ENCODE measurements at regions not wholly inside any gene's neighbourhood (a gene's known extent, or its start where the extent isn't known, plus 50 kb on each side); places are given as distances from the start of the nearest gene placed in this dataset.
"Not testable (repeated sequence)": the region's sequence is repeated elsewhere in the genome, so short reads cannot be mapped to it uniquely, and the experiment has no call there.

- DNase-seq, result no peak
- H3K4me3 ChIP-seq (ENCODE audit: insufficient read depth, low read depth, low read length), result no peak overlapping the region
- no peaks in the 10 kb centered on the region for H3K27me3 ChIP-seq (ENCODE audit: control insufficient read depth, insufficient read depth, low read length)
- H3K36me3 ChIP-seq (replicated peaks; ENCODE audit: control insufficient read depth, insufficient read depth, low read length), result no peaks in the 10 kb centered on the region
Measured at GRCh38 chr5:82889088-82889487, 188.1 kb downstream of the TMEM167A start.

GRCh38 chr5:82886911-82887310 lies 190.3 kb downstream of the TMEM167A start:
- Histone ChIP-seq H3K4me3 (ENCODE audit: insufficient read depth, low read depth, low read length) (no peak overlapping the region), H3K36me3 (replicated peaks; ENCODE audit: control insufficient read depth, insufficient read depth, low read length) (no peaks in the 10 kb centered on the region), H3K27me3 (ENCODE audit: control insufficient read depth, insufficient read depth, low read length) (no peaks in the 10 kb centered on the region)
- no peak for DNase-seq

DNA sequence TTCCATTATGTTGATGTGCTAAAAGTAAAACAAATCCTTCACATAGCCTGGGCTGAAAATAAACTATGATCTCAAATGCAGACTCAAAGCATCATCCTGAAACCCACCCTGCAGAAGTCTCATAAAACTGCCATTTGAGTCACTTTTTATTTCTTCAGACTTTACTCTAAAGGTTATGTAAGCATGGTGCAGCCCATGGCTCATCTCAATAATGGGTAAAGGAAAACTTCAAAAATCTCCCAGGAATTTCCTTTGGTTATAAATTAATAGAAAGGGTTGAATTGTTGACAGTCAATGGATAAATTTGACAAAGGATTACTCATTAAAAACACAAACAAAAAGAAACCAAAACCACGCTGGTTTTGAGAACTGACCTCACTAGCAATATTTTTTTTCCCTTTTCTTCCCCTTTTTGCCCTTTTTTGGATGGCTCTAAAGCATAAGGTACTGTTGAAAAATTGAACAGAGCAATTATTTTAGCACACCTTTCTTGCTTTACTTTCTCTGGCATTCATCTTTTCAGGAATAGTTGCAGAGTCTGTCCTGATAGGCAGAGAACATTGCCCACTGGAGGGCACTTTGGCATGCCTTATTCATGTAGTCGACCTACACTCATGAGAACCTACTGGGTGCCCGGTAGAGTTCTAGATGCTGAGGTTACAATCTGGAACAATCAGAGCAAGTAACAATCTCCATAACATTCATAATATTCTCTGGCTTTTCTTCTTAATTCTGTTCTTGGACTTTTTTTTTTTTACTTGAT lies 191.4 kb downstream of the TMEM167A start:
- Histone ChIP-seq H3K27me3 (ENCODE audit: control insufficient read depth, insufficient read depth, low read length) (no peaks in the 10 kb centered on the region), H3K4me3 (ENCODE audit: insufficient read depth, low read depth, low read length) (no peak overlapping the region), H3K36me3 (replicated peaks; ENCODE audit: control insufficient read depth, insufficient read depth, low read length) (no peaks in the 10 kb centered on the region)
- DNase-seq, result no peak

DNA sequence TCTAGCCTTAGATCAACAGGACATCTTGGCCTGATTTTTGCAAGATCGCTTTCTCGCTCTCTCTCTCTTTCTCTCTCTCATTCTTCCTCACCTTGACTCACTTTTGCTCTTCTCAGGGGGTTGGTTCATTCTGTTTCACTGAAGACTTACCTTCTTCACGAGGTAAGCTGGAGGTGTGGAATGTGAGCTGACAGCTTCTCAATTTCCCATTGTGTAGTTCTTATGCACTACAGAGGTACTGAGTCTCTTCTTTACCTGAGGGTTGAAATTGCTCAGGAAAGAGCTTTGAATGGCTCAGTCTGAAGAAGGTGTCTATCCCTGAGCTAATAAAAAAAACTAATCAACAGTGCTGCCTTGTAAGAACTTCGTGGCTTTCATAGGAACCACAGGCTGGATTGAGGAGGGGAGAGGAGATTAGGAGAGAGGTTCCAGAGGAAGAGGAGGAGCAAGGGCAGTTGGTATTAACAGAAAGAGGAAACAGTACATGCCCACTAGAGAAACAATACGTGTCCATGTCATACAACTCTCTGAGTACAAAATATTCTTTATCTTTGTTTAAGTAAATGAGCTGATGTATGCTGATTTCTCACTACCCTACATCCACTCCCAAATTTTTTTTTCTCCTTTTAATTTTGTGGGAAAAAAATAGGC lies 192.2 kb downstream of the TMEM167A start:
- Histone ChIP-seq H3K4me3 (ENCODE audit: insufficient read depth, low read depth, low read length) (no peak overlapping the region), H3K27me3 (ENCODE audit: control insufficient read depth, insufficient read depth, low read length) (no peaks in the 10 kb centered on the region), H3K36me3 (replicated peaks; ENCODE audit: control insufficient read depth, insufficient read depth, low read length) (no peaks in the 10 kb centered on the region)
- DNase-seq, result no peak

DNA sequence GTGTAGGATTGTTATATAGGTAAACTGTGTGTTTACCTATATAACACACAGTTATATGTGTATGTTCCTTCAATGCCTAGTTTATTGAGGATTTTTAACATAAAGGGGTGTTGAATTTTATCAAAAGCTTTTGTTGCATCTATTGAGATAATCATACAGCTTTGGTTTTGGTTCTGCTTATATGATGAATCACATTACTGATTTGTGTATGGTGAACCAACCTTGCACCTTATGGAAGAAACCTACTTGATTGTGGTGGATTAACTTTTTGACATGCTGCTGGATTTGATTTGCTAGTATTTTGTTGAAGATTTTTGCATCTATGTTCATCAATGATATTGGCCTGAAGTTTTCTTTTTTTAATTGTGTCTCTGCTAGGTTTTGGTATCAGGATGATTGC lies 194.9 kb downstream of the TMEM167A start:
- Histone ChIP-seq H3K27me3 (ENCODE audit: control insufficient read depth, insufficient read depth, low read length) (no peaks in the 10 kb centered on the region), H3K4me3 (ENCODE audit: insufficient read depth, low read depth, low read length) (no peak overlapping the region), H3K36me3 (replicated peaks; ENCODE audit: control insufficient read depth, insufficient read depth, low read length) (no peaks in the 10 kb centered on the region)
- DNase-seq, result no peak

DNA sequence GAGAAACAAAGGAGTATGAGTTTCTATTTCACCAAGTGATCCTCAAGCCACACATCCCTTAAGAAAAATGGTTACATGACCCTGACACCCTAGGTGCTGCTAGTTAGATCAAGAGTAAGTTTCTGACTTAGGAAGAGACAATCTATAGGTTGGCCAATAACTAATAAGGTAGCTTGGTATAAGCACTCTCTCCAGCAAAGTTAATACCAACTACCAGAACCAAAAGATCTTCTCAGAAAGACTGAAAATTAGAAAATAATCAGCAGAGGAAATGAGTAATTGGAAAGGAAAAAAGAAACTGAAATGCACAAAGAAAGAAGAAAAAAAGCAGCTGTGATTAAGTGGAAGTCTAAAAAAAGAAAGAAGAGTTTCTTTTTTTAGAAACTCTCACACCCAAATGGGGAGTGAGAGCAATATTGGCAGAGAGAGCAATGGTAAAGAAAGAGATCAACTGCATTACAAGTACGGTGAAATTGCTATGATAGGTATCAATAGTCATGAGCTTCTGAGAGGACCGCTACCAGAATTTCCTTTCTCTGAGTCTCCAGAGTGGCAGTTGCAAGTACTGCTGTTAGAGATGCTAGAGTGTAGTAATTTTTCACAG lies 195.5 kb downstream of the TMEM167A start:
- H3K4me3 ChIP-seq (ENCODE audit: insufficient read depth, low read depth, low read length), result no peak overlapping the region
- no peak for DNase-seq
- H3K36me3 ChIP-seq (replicated peaks; ENCODE audit: control insufficient read depth, insufficient read depth, low read length), result no peaks in the 10 kb centered on the region
- H3K27me3 ChIP-seq (ENCODE audit: control insufficient read depth, insufficient read depth, low read length), result no peaks in the 10 kb centered on the region

GRCh38 chr5:82879089-82879488 lies 198.1 kb downstream of the TMEM167A start:
- DNase-seq, result no peak
- Histone ChIP-seq H3K36me3 (replicated peaks; ENCODE audit: control insufficient read depth, insufficient read depth, low read length) (no peaks in the 10 kb centered on the region), H3K27me3 (ENCODE audit: control insufficient read depth, insufficient read depth, low read length) (no peaks in the 10 kb centered on the region), H3K4me3 (ENCODE audit: insufficient read depth, low read depth, low read length) (no peak overlapping the region)

- Histone ChIP-seq H3K4me3 (ENCODE audit: insufficient read depth, low read depth, low read length) (no peak overlapping the region), H3K36me3 (replicated peaks; ENCODE audit: control insufficient read depth, insufficient read depth, low read length) (no peaks in the 10 kb centered on the region), H3K27me3 (ENCODE audit: control insufficient read depth, insufficient read depth, low read length) (no peaks in the 10 kb centered on the region)
- peak; percentile 16 for DNase-seq
Measured at GRCh38 chr5:82873452-82873851, 203.7 kb downstream of the TMEM167A start.

DNA sequence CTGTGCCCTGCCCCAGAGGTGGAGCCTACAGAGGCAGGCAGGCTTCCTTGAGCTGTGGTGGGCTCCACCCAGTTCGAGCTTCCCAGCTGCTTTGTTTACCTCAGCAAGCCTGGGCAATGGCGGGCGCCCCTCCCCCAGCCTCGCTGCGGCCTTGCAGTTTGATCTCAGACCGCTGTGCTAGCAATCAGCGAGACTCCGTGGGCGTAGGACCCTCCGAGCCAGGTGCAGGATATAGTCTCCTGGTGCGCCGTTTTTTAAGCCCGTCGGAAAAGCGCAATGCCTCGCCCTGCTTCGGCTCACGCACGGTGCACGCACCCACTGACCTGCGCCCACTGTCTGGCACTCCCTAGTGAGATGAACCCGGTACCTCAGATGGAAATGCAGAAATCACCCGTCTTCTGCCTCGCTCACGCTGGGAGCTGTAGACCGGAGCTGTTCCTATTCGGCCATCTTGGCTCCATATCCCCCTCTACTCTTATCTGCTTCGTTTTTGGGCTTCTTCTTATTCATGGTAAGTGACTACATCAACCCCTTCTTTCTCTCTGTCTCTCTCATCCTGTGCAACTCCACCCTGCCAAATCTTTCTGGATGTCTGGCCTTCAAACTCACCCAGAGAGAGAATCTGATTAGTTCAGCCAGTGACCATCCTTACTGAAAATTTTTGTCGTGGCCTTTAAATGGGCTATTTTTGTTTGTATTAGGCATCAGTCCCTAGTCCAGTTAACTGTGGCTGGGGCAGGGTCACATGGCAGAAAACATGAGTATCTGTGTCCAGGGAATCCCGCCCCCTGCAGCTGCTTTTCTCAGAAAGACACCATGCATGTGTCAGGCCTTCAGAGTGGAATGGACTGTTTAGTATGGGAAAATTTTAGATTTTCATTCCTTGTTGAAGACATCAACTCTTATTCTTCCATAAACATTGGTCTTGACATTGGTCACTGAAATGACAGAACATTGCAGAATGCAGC lies 204.6 kb downstream of the TMEM167A start:
- H3K4me3 ChIP-seq (ENCODE audit: insufficient read depth, low read depth, low read length), result peak overlapping the region; percentile 17; the same call in 1 of the 2 replicates
- H3K36me3 ChIP-seq (replicated peaks; ENCODE audit: control insufficient read depth, insufficient read depth, low read length); H3K27me3 ChIP-seq (ENCODE audit: control insufficient read depth, insufficient read depth, low read length); DNase-seq: not testable (repeated sequence)

- no peak for DNase-seq
- H3K27me3 ChIP-seq (ENCODE audit: control insufficient read depth, insufficient read depth, low read length), result no peaks in the 10 kb centered on the region
- H3K36me3 ChIP-seq (replicated peaks; ENCODE audit: control insufficient read depth, insufficient read depth, low read length), result no peaks in the 10 kb centered on the region
- H3K4me3 ChIP-seq (ENCODE audit: insufficient read depth, low read depth, low read length), result no peak overlapping the region
Measured at GRCh38 chr5:82865625-82866024, 211.6 kb downstream of the TMEM167A start.

DNA sequence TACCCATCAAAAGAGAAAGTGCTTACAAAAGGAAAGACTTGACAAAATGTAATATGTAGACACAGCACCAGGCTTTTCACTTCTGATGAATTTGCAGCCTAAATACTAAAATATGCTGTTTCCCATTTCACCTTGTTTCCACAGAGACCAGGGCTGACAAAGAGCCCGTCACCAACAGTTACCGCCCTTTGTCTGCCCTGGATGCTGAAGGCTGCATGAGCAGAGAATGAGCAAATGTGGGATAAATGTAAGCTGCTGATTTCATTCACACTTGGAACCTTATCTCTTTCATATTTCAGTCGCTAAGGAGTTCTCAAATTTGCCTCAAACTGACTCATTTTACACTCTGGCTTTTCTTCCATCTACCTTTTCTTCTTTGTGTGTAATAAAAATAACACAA lies 213.9 kb downstream of the TMEM167A start:
- no peak overlapping the region for H3K4me3 ChIP-seq (ENCODE audit: insufficient read depth, low read depth, low read length)
- no peak for DNase-seq
- H3K27me3 ChIP-seq (ENCODE audit: control insufficient read depth, insufficient read depth, low read length), result no peaks in the 10 kb centered on the region
- no peaks in the 10 kb centered on the region for H3K36me3 ChIP-seq (replicated peaks; ENCODE audit: control insufficient read depth, insufficient read depth, low read length)

DNA sequence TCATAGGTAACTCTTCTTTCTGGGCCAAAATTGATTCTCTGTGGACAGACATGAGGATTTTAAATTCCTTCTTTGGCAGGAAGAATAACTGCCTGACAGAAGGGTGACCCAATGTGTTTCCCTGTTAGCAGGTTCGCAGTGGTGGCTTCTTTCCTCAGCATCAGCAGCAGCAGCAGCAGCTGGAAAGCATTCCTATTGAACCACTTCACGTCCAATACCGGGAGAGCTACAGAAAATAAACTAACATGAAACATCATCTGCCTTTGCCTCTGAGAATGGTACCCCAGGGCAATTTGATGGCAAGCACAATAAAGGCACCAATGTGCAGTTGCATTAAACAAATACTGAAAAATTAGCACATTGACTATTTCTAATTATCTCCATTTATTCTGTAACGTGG lies 214.5 kb downstream of the TMEM167A start:
- DNase-seq, result no peak
- H3K4me3 ChIP-seq (ENCODE audit: insufficient read depth, low read depth, low read length), result no peak overlapping the region
- H3K36me3 ChIP-seq (replicated peaks; ENCODE audit: control insufficient read depth, insufficient read depth, low read length), result no peaks in the 10 kb centered on the region

DNA sequence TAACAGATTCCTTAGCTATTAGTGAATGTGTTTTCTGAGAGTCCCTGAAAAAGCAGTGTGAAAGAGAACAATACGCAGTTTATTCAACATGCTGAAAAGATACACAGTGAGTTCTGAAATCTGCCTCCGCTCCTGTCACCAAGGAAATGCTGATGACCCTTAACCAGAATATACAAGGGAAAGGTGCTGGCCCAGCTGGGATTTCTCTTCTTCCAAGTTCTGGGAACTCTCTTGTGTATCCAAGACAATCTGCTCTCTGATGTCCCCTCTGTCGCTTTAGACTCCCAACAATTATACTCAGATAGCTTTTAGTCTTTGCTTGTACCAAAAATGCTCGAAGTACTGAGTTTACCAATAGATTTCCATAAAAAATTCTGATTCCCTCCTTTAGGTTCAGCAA lies 214.9 kb downstream of the TMEM167A start:
- no peak for DNase-seq
- Histone ChIP-seq H3K4me3 (ENCODE audit: insufficient read depth, low read depth, low read length) (no peak overlapping the region), H3K27me3 (ENCODE audit: control insufficient read depth, insufficient read depth, low read length) (no peaks in the 10 kb centered on the region), H3K36me3 (replicated peaks; ENCODE audit: control insufficient read depth, insufficient read depth, low read length) (no peaks in the 10 kb centered on the region)

More for the DNA sequence above, 214.5 kb downstream of the TMEM167A start:
- H3K27me3 ChIP-seq (ENCODE audit: control insufficient read depth, insufficient read depth, low read length), result no peaks in the 10 kb centered on the region

DNA sequence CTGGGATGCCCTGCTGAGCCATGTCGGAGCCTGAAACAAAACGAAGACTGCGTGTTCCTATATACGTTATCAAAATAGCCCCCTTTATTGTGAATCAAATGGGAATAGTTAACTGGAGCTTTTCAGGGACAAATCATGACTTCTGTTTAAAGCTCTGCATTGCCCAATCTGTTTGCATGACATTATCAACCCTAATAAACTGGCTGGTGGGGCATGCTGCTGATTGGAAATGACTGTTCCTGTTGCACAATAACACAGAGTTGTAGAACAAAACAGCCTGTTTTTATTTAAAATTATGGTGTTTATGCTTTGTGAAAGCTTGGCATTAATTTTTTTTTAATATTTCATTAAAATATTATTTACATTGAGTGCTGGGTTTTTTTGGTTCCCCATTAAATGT lies 215.5 kb downstream of the TMEM167A start:
- no peaks in the 10 kb centered on the region for H3K27me3 ChIP-seq (ENCODE audit: control insufficient read depth, insufficient read depth, low read length)
- no peak for DNase-seq
- H3K36me3 ChIP-seq (replicated peaks; ENCODE audit: control insufficient read depth, insufficient read depth, low read length), result no peaks in the 10 kb centered on the region
- H3K4me3 ChIP-seq (ENCODE audit: insufficient read depth, low read depth, low read length), result no peak overlapping the region
